KMS-11 (cell line): ENCODE measurements at regions not wholly inside any gene's neighbourhood (a gene's known extent, or its start where the extent isn't known, plus 50 kb on each side); places are given as distances from the start of the nearest gene placed in this dataset.

Source experiments
- H2AFZ ChIP-seq: fragments of 200-600 bp; sonication (generic); 2 replicates; pipeline ENCODE4 v1.6.1; 2016; ENCODE audit warnings: antibody characterized with exemption, mixed run types, low read depth
- H3K27ac ChIP-seq: fragments of 200-600 bp; sonication (generic); 2 replicates; pipeline ENCODE4 v1.6.1; 2016; ENCODE audit warnings: mild to moderate bottlenecking, mixed run types
- H3K27me3 ChIP-seq: fragments of 200-600 bp; sonication (generic); 2 replicates; pipeline ENCODE4 v1.6.1; 2017; ENCODE audit warnings: mild to moderate bottlenecking, low read depth, mixed run types, moderate library complexity; ENCODE audit not compliant: insufficient read depth
- H3K36me3 ChIP-seq: fragments of 200-600 bp; sonication (generic); 2 replicates; pipeline ENCODE4 v1.6.1; 2017; ENCODE audit warnings: mild to moderate bottlenecking, mixed run types; ENCODE audit not compliant: insufficient read depth
- H3K4me1 ChIP-seq: fragments of 200-600 bp; sonication (generic); 2 replicates; pipeline ENCODE4 v1.6.1; 2016; ENCODE audit warnings: mild to moderate bottlenecking, low read depth, mixed run types; ENCODE audit not compliant: poor library complexity, severe bottlenecking
- H3K4me2 ChIP-seq: fragments of 200-600 bp; sonication (generic); 2 replicates; pipeline ENCODE4 v1.7.0; 2016; ENCODE audit warnings: mild to moderate bottlenecking, mixed run types
- H3K4me3 ChIP-seq: fragments of 200-600 bp; sonication (generic); IDR thresholded peaks from 2 replicates; pipeline ENCODE4 v1.6.1; 2017; ENCODE audit warnings: low read depth, low read length, mixed read lengths; ENCODE audit not compliant: insufficient read depth
- H3K79me2 ChIP-seq: fragments of 200-600 bp; sonication (generic); 2 replicates; pipeline ENCODE4 v1.6.1; 2016; ENCODE audit warnings: low read depth, mixed run types; ENCODE audit not compliant: insufficient read depth
- H3K9ac ChIP-seq: fragments of 200-600 bp; sonication (generic); 2 replicates; pipeline ENCODE4 v1.6.1; 2016; ENCODE audit warnings: mild to moderate bottlenecking, mixed run types
- H4K20me1 ChIP-seq: fragments of 200-600 bp; sonication (generic); 2 replicates; pipeline ENCODE4 v1.6.1; 2016; ENCODE audit warnings: mild to moderate bottlenecking, mixed run types; ENCODE audit not compliant: insufficient read depth
- CTCF ChIP-seq: fragments of 200-600 bp; sonication (generic); conservative IDR thresholded peaks from 2 replicates; pipeline ENCODE4 v1.6.1; 2017; ENCODE audit warnings: low read depth, mild to moderate bottlenecking, antibody characterized with exemption, low read length, moderate library complexity, mixed read lengths

- Histone ChIP-seq H3K27me3 (peaks cover 44% of the 10 kb centered on the region), H3K27ac (no peak overlapping the region), H4K20me1 (no peaks in the 10 kb centered on the region), H3K4me2 (no peak overlapping the region), H3K4me1 (no peaks in the 10 kb centered on the region), H3K4me3 (no peak overlapping the region), H2AFZ (no peak overlapping the region), H3K36me3 (no peaks in the 10 kb centered on the region), H3K9ac (no peak overlapping the region), H3K79me2 (no peaks in the 10 kb centered on the region)
- TF ChIP-seq CTCF: no peak
Measured at GRCh38 chr1:5451671-5452070, 540.6 kb downstream of the NPHP4 start.

GRCh38 chr1:5448486-5448885, 543.7 kb downstream of the NPHP4 start:
- Histone ChIP-seq H3K4me1 (no peaks in the 10 kb centered on the region), H4K20me1 (no peaks in the 10 kb centered on the region), H3K4me2 (no peak overlapping the region), H3K9ac (no peak overlapping the region), H3K27me3 (peaks cover 29% of the 10 kb centered on the region), H3K36me3 (no peaks in the 10 kb centered on the region), H3K79me2 (no peaks in the 10 kb centered on the region), H2AFZ (no peak overlapping the region), H3K27ac (no peak overlapping the region), H3K4me3 (no peak overlapping the region)
- no peak for TF ChIP-seq CTCF

GRCh38 chr1:5447503-5447960, 544.7 kb downstream of the NPHP4 start:
- Histone ChIP-seq H3K36me3 (no peaks in the 10 kb centered on the region), H4K20me1 (no peaks in the 10 kb centered on the region), H3K27ac (no peak overlapping the region), H3K4me1 (no peaks in the 10 kb centered on the region), H3K4me3 (no peak overlapping the region), H3K4me2 (no peak overlapping the region), H3K9ac (no peak overlapping the region), H2AFZ (no peak overlapping the region), H3K27me3 (peaks cover 21% of the 10 kb centered on the region; the same call in 1 of the 2 replicates), H3K79me2 (no peaks in the 10 kb centered on the region)
- no peak for TF ChIP-seq CTCF

GRCh38 chr1:5444396-5444795, 547.8 kb downstream of the NPHP4 start:
- no peaks in the 10 kb centered on the region for H3K36me3 ChIP-seq
- no peak overlapping the region for H3K27ac ChIP-seq
- H2AFZ ChIP-seq: no peak overlapping the region
- no peak overlapping the region for H3K4me3 ChIP-seq
- no peak overlapping the region for H3K4me2 ChIP-seq
- no peaks in the 10 kb centered on the region; the same call in 1 of the 2 replicates for H3K27me3 ChIP-seq
- H4K20me1 ChIP-seq: no peaks in the 10 kb centered on the region
- H3K4me1 ChIP-seq: no peaks in the 10 kb centered on the region
- H3K79me2 ChIP-seq: no peaks in the 10 kb centered on the region
- H3K9ac ChIP-seq: no peak overlapping the region
- TF ChIP-seq CTCF: no peak
